NCI-H345 (cell line): ENCODE measurements at regions not wholly inside any gene's neighbourhood (a gene's known extent, or its start where the extent isn't known, plus 50 kb on each side); places are given as distances from the start of the nearest gene placed in this dataset.

ENCODE experiments used
- DNase-seq: peaks from one replicate; lab custom pipeline; 2025; lab: John Stamatoyannopoulos, UW

- no peak for DNase-seq
Measured at GRCh38 chr7:1321411-1322239, 89.0 kb downstream of the UNCX start.

GRCh38 chr7:1322240-1323110 is 89.8 kb downstream of the UNCX start:
- DNase-seq = no peak

- no peak for DNase-seq
Measured at GRCh38 chr7:1323178-1324027, 90.7 kb downstream of the UNCX start.

GRCh38 chr7:1324028-1324900 is 91.6 kb downstream of the UNCX start:
- DNase-seq = no peak

GRCh38 chr7:1325246-1325645 is 92.6 kb downstream of the UNCX start:
- no peak for DNase-seq

GRCh38 chr7:1325646-1326510 is 93.2 kb downstream of the UNCX start:
- no peak for DNase-seq

GRCh38 chr7:1326511-1326785 is 93.8 kb downstream of the UNCX start:
- no peak for DNase-seq

- DNase-seq = no peak
Measured at GRCh38 chr7:1329261-1329660, 96.6 kb downstream of the UNCX start.

- no peak for DNase-seq
Measured at GRCh38 chr7:1329966-1330800, 97.5 kb downstream of the UNCX start.

GRCh38 chr7:1330801-1331425 is 98.2 kb downstream of the UNCX start:
- no peak for DNase-seq

GRCh38 chr7:1331561-1332467 is 99.1 kb downstream of the UNCX start:
- no peak for DNase-seq

- no peak for DNase-seq
Measured at GRCh38 chr7:1336509-1336908, 103.8 kb downstream of the UNCX start.

- DNase-seq = no peak
Measured at GRCh38 chr7:1339611-1340010, 106.9 kb downstream of the UNCX start.

- no peak for DNase-seq
Measured at GRCh38 chr7:1340031-1340430, 107.4 kb downstream of the UNCX start.

- DNase-seq = no peak
Measured at GRCh38 chr7:1340461-1341360, 108.0 kb downstream of the UNCX start.

- no peak for DNase-seq
Measured at GRCh38 chr7:1341361-1342089, 108.9 kb downstream of the UNCX start.
